HCT116 (cell line): ENCODE measurements at regions not wholly inside any gene's neighbourhood (a gene's known extent, or its start where the extent isn't known, plus 50 kb on each side); places are given as distances from the start of the nearest gene placed in this dataset.

ENCODE experiments used
- ATAC-seq: fragments of 200-7000 bp; cut with Tn5 transposase; 2 replicates; pipeline ENCODE4 v1.9.1; 2020; ENCODE audit warnings: mild to moderate bottlenecking, moderate library complexity
- BruUV-seq: library from RNA; stranded (reverse); fragments of 400-500 nt; replicated peaks from 2 replicates; lab custom pipeline; 2021; lab: Mats Ljungman, UMichigan
- CTCF ChIA-PET: fragments of 300-600 bp; sonication (Branson Sonifier 250); formaldehyde crosslinking; loops from one replicate; lab custom pipeline; 2021; ENCODE audit warnings: antibody characterized with exemption; lab: Charles Lee
- POLR2A ChIA-PET: fragments of 300-600, 350-600 bp; sonication (Branson Sonifier 250); formaldehyde crosslinking; loops from one replicate; lab custom pipeline; 2021; ENCODE audit warnings: antibody characterized with exemption; lab: Charles Lee
- RAD21 ChIA-PET, 2 experiments: fragments of 300-600 bp; sonication (Branson Sonifier 250); formaldehyde crosslinking; loops; one replicate each; lab custom pipeline; 2023; ENCODE audit warnings: low total read pairs in 2 of 2; ENCODE audit not compliant: uncharacterized antibody in 2 of 2, unreplicated experiment in 2 of 2, low non-redundant PET in 1 of 2; lab: Charles Lee
- DNase-seq: peaks from one replicate; pipeline ENCODE4 v3.0.0-alpha.2; 2010; ENCODE audit warnings: low read depth, low spot score
- H2AFZ ChIP-seq: fragments of 200-600 bp; shearing (Covaris generic), sonication (generic); 2 replicates; pipeline ENCODE4 v1.6.1; 2017; ENCODE audit warnings: low read depth, mixed run types, mixed read lengths, antibody characterized with exemption, low read length; ENCODE audit not compliant: poor library complexity, severe bottlenecking
- H3K27ac ChIP-seq: 2 replicates; pipeline ENCODE4 v1.5.1; 2012; ENCODE audit warnings: low read depth, low read length
- H3K27me3 ChIP-seq: fragments of 200-600 bp; sonication (generic); 2 replicates; pipeline ENCODE4 v1.6.1; 2016; ENCODE audit warnings: mixed run types, low read length, mixed read lengths; ENCODE audit not compliant: insufficient read depth
- H3K36me3 ChIP-seq, 2 experiments: fragments of 200-500 bp in 1 of 2; fragments of 200-600 bp in 1 of 2; sonication (Bioruptor generic) in 1 of 2; sonication (generic) in 1 of 2; 2 replicates each; pipeline versions ENCODE4 v1.5.1 to v1.6.1; 2014 to 2016; ENCODE audit warnings: low read length in 2 of 2, inconsistent platforms in 1 of 2, mixed read lengths in 1 of 2, mixed run types in 1 of 2; ENCODE audit not compliant: insufficient read depth in 2 of 2, control insufficient read depth in 1 of 2
- H3K4me1 ChIP-seq, 2 experiments: fragments of 200-600 bp in 1 of 2; sonication (generic) in 1 of 2; 2 replicates each; pipeline versions ENCODE4 v1.5.1 to v1.6.1; 2012 to 2017; ENCODE audit warnings: low read length in 2 of 2, inconsistent platforms in 1 of 2, mild to moderate bottlenecking in 1 of 2, mixed read lengths in 1 of 2, mixed run types in 1 of 2, moderate library complexity in 1 of 2; ENCODE audit not compliant: insufficient read depth in 2 of 2, control insufficient read depth in 1 of 2
- H3K4me2 ChIP-seq: fragments of 200-600 bp; sonication (generic); 2 replicates; pipeline ENCODE4 v1.6.1; 2017; ENCODE audit warnings: mixed run types, low read length, mixed read lengths
- H3K4me3 ChIP-seq, 2 experiments: fragments of 200-600 bp in 1 of 2; sonication (generic) in 1 of 2; replicated peaks in 1 of 2; 2 replicates each; pipeline ENCODE4 v1.5.1; 2011 to 2016; ENCODE audit warnings: low read length in 2 of 2, control low read depth in 1 of 2, low read depth in 1 of 2, mild to moderate bottlenecking in 1 of 2, mixed read lengths in 1 of 2, mixed run types in 1 of 2
- H3K79me2 ChIP-seq: fragments of 200-600 bp; sonication (generic); 2 replicates; pipeline ENCODE4 v1.6.1; 2017; ENCODE audit warnings: mild to moderate bottlenecking, mixed run types, low read length, moderate library complexity, mixed read lengths; ENCODE audit not compliant: insufficient read depth
- H3K9ac ChIP-seq: fragments of 200-600 bp; sonication (generic); 2 replicates; pipeline ENCODE4 v1.6.1; 2016; ENCODE audit warnings: low read length, mixed read lengths
- H3K9me2 ChIP-seq: fragments of 200-600 bp; sonication (generic), shearing (Covaris generic); 2 replicates; pipeline ENCODE4 v1.6.1; 2017; ENCODE audit warnings: mixed run types, mild to moderate bottlenecking, moderate library complexity; ENCODE audit not compliant: insufficient read depth
- H3K9me3 ChIP-seq, 2 experiments: fragments of 200-500 bp in 1 of 2; fragments of 200-600 bp in 1 of 2; sonication (Bioruptor generic) in 1 of 2; sonication (generic) in 1 of 2; 2 replicates each; pipeline ENCODE4 v1.6.1; 2014 to 2017; ENCODE audit warnings: low read length in 2 of 2, mixed read lengths in 2 of 2, inconsistent platforms in 1 of 2, low read depth in 1 of 2, mild to moderate bottlenecking in 1 of 2, mixed run types in 1 of 2, moderate library complexity in 1 of 2; ENCODE audit not compliant: control insufficient read depth in 1 of 2, insufficient read depth in 1 of 2
- H4K20me1 ChIP-seq: fragments of 200-600 bp; sonication (generic), shearing (Covaris generic); 2 replicates; pipeline ENCODE4 v1.6.1; 2017; ENCODE audit warnings: mixed run types, mild to moderate bottlenecking, moderate library complexity; ENCODE audit not compliant: insufficient read depth
- CBX3 ChIP-seq: IDR thresholded peaks from 2 replicates; pipeline ENCODE4 v1.6.1; 2012; ENCODE audit warnings: low read depth
- CEBPB ChIP-seq: IDR thresholded peaks from 2 replicates; pipeline ENCODE4 v1.6.1; 2012; ENCODE audit warnings: low read depth
- EGR1 ChIP-seq: IDR thresholded peaks from 2 replicates; pipeline ENCODE4 v1.6.1; 2012; ENCODE audit warnings: low read depth
- EZH2phosphoT487 ChIP-seq: fragments of 200-600 bp; IDR thresholded peaks from 2 replicates; pipeline ENCODE4 v1.6.1; 2018; ENCODE audit warnings: antibody characterized with exemption, borderline replicate concordance
- JUND ChIP-seq: IDR thresholded peaks from 2 replicates; pipeline ENCODE4 v1.6.1; 2012
- POLR2A ChIP-seq: IDR thresholded peaks from 2 replicates; pipeline ENCODE4 v1.7.0; 2011; ENCODE audit warnings: borderline replicate concordance; ENCODE audit not compliant: insufficient read depth, insufficient read length; ENCODE audit errors: extremely low read depth
- POLR2AphosphoS5 ChIP-seq: IDR thresholded peaks from 2 replicates; pipeline ENCODE4 v1.6.1; 2011; ENCODE audit warnings: mild to moderate bottlenecking, low read depth, low read length, moderate library complexity
- RAD21 ChIP-seq: IDR thresholded peaks from 2 replicates; pipeline ENCODE4 v1.6.1; 2012; ENCODE audit warnings: low read depth, mild to moderate bottlenecking
- SRF ChIP-seq: IDR thresholded peaks from 2 replicates; pipeline ENCODE4 v1.6.1; 2012; ENCODE audit warnings: low read depth
- intact Hi-C: fragments of 100-400 bp; cut with micrococcal nuclease; formaldehyde crosslinking; loops from 2 replicates; pipeline ENCODE4 v1.10.0; 2022

- Histone ChIP-seq H3K27ac (no peak overlapping the region), H3K9ac (no peak overlapping the region), H3K4me3 (no peak overlapping the region), H4K20me1 (no peaks in the 10 kb centered on the region), H3K79me2 (no peaks in the 10 kb centered on the region), H3K9me2 (no peaks in the 10 kb centered on the region), H3K4me1 (no peaks in the 10 kb centered on the region), H3K36me3 (no peaks in the 10 kb centered on the region), H3K4me2 (no peak overlapping the region), H2AFZ (no peak overlapping the region), H3K9me3 (no peaks in the 10 kb centered on the region), H3K27me3 (no peaks in the 10 kb centered on the region)
- no peak for TF ChIP-seq JUND
- no peak for TF ChIP-seq POLR2A
- TF ChIP-seq CBX3 = no peak
- TF ChIP-seq EGR1 = no peak
- TF ChIP-seq CEBPB = no peak
- no peak for TF ChIP-seq SRF
- no TSS peak for BruUV-seq
- POLR2A ChIA-PET = no interaction called here
- ATAC-seq = no peak
- intact Hi-C loops = no loop called here
- no peak for DNase-seq
- RAD21 ChIA-PET = no interaction called here
- CTCF ChIA-PET = no interaction called here
Measured at GRCh38 chr9:101881508-101881907, 143.1 kb upstream of the GRIN3A start.

GRCh38 chr9:101880846-101881245, 142.4 kb upstream of the GRIN3A start:
- Histone ChIP-seq H3K79me2 (no peaks in the 10 kb centered on the region), H3K27me3 (no peaks in the 10 kb centered on the region)
- TF ChIP-seq EZH2phosphoT487 = no peak
- TF ChIP-seq POLR2AphosphoS5 = no peak
- TF ChIP-seq RAD21 = no peak
- TF ChIP-seq, all 23 proteins: peak for 0
- no peaks in the 10 kb centered on the region for H3K9me2 ChIP-seq
- ATAC-seq = no peak
- H3K4me1 ChIP-seq = no peaks in the 10 kb centered on the region
- H3K4me2 ChIP-seq = no peak overlapping the region
- no peaks in the 10 kb centered on the region for H4K20me1 ChIP-seq
- H3K27ac ChIP-seq = no peak overlapping the region
- no peak overlapping the region for H3K4me3 ChIP-seq
- intact Hi-C loops = no loop called here
- BruUV-seq = no TSS peak
- RAD21 ChIA-PET = no interaction called here
- H2AFZ ChIP-seq = no peak overlapping the region
- CTCF ChIA-PET = no interaction called here
- no peaks in the 10 kb centered on the region for H3K9me3 ChIP-seq
- no peak for DNase-seq
- no peak overlapping the region for H3K9ac ChIP-seq
- POLR2A ChIA-PET = no interaction called here
- no peaks in the 10 kb centered on the region for H3K36me3 ChIP-seq
